22Rv1 (cell line): ENCODE measurements at regions not wholly inside any gene's neighbourhood (a gene's known extent, or its start where the extent isn't known, plus 50 kb on each side); places are given as distances from the start of the nearest gene placed in this dataset.
A peak's percentile ranks its signal among the peaks of the same experiment; 100 is the strongest.

Experiments used
- ZFX ChIP-seq: fragments of 450-650 bp; IDR thresholded peaks from 2 replicates; pipeline ENCODE4 v1.6.1; 2017; ENCODE audit warnings: antibody characterized with exemption, borderline replicate concordance
- TF ChIP-seq, protein P1 (sequence below): fragments of 450-650 bp; IDR thresholded peaks from 2 replicates; pipeline ENCODE4 v1.5.1; 2017; ENCODE audit warnings: mild to moderate bottlenecking

DNA sequence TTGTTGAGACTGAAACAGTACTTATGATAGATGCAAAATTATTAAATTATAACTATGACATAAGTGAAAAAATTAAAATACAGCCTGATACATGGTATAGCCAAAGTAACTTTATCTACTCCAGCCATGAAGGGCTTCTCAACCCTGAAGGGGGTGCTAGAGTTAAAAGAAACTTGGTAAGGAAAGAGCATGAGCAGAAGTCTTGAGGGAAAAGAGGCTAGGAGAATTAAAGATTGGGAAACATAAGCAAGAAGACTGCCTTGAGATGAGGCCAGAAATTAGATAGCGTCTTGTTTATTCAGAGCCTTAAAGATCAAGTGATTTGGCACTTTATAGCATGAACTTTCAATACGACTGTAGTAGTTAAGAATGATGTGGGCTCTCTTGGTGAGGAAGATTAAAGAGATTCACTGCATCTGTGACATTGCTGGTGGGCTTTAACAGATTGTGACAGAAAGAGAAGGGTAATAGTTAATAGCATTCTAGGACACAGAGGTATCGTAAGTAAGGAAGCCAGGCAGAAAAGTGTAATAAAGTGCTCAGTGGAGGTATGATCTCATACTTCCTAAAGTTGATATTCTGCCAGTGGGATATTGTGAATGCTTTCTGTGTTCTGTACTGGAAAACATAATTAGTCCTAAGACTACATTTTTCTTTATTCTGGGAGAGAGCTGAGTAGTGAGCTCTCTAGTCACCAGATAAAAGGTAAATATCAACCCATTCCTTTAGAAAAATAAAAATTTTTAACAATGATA is 385.4 kb upstream of the PRR20A start:
- TF ChIP-seq, protein P1, sequence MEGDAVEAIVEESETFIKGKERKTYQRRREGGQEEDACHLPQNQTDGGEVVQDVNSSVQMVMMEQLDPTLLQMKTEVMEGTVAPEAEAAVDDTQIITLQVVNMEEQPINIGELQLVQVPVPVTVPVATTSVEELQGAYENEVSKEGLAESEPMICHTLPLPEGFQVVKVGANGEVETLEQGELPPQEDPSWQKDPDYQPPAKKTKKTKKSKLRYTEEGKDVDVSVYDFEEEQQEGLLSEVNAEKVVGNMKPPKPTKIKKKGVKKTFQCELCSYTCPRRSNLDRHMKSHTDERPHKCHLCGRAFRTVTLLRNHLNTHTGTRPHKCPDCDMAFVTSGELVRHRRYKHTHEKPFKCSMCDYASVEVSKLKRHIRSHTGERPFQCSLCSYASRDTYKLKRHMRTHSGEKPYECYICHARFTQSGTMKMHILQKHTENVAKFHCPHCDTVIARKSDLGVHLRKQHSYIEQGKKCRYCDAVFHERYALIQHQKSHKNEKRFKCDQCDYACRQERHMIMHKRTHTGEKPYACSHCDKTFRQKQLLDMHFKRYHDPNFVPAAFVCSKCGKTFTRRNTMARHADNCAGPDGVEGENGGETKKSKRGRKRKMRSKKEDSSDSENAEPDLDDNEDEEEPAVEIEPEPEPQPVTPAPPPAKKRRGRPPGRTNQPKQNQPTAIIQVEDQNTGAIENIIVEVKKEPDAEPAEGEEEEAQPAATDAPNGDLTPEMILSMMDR = peak; percentile 38
- no peak for TF ChIP-seq ZFX
